ENCODE measurements at regions not wholly inside any gene's neighbourhood (a gene's known extent, or its start where the extent isn't known, plus 50 kb on each side); places are given as distances from the start of the nearest gene placed in this dataset.

- in situ Hi-C loops (cut with HindIII; ENCODE audit: extremely low pct_ligation_motif_present, low pct_unique_long_range_greater_than_20kb) = no loop called here
- TF ChIP-seq RARA (CRISPR knock-in tag; IDR thresholded peaks at IDR 0.05) (no peak), CBFB (CRISPR knock-in tag; IDR thresholded peaks at IDR 0.05) (no peak), SNAPC5 (CRISPR knock-in tag; IDR thresholded peaks at IDR 0.05; ENCODE audit: borderline replicate concordance) (no peak), ZSCAN29 (CRISPR knock-in tag; conservative IDR thresholded peaks at IDR 0.05) (no peak), SOX13 (IDR thresholded peaks at IDR 0.05) (no peak), SOX13 (CRISPR knock-in tag; conservative IDR thresholded peaks at IDR 0.05 in 1 of 2, IDR thresholded peaks at IDR 0.05 in 1 of 2) (no peak), ZNF451 (CRISPR knock-in tag; IDR thresholded peaks at IDR 0.05) (no peak), ZFP62 (CRISPR knock-in tag; IDR thresholded peaks at IDR 0.05) (no peak), TFDP2 (CRISPR knock-in tag; IDR thresholded peaks at IDR 0.05) (no peak), ZSCAN20 (CRISPR knock-in tag; IDR thresholded peaks at IDR 0.05; ENCODE audit: borderline replicate concordance) (no peak), CERS6 (CRISPR knock-in tag; IDR thresholded peaks at IDR 0.05) (no peak), ESRRA (CRISPR knock-in tag; IDR thresholded peaks at IDR 0.05; ENCODE audit: low read depth) (no peak), PRMT3 (CRISPR knock-in tag; IDR thresholded peaks at IDR 0.05; ENCODE audit: borderline replicate concordance, low read depth) (no peak), CREBL2 (CRISPR knock-in tag; IDR thresholded peaks at IDR 0.05; ENCODE audit: borderline replicate concordance) (no peak), TBX3 (IDR thresholded peaks at IDR 0.05; ENCODE audit: borderline replicate concordance) (no peak)
- H3K36me3 ChIP-seq (replicated peaks in 1 of 2; ENCODE audit: control insufficient read depth in 1 of 2, insufficient read depth in 2 of 2, low read length in 2 of 2) = no peaks in the 10 kb centered on the region
- POLR2A ChIA-PET = no interaction called here
- H2AFZ ChIP-seq (ENCODE audit: low read length) = no peak overlapping the region
- ATAC-seq (no peak), DNase-seq (ENCODE audit: low spot score) (no peak), FAIRE-seq (no peak)
- H3K9ac ChIP-seq (ENCODE audit: insufficient read depth, low read depth, low read length) = no peak overlapping the region
- CTCF ChIA-PET (ENCODE audit: low intra/inter-chr PET ratio, low total read pairs) = no interaction called here
- H3K4me1 ChIP-seq (ENCODE audit: insufficient read depth, low read length) = no peaks in the 10 kb centered on the region
- H3K9me3 ChIP-seq (ENCODE audit: low read length) = peaks cover 73% of the 10 kb centered on the region
- no peak overlapping the region for H3K4me3 ChIP-seq (replicated peaks in 1 of 3; ENCODE audit: insufficient read depth in 1 of 3, low read depth in 2 of 3, low read length in 3 of 3)
- no TSS peak for BruUV-seq (replicated peaks)
- 0% methylated on average over 1 of the region's 3 CpGs for WGBS (ENCODE audit: low lambda C conversion rate)
- H4K20me1 ChIP-seq (ENCODE audit: insufficient read depth, low read length) = no peaks in the 10 kb centered on the region
- no peaks in the 10 kb centered on the region; a peak in 1 of 5 replicates for H3K27me3 ChIP-seq (ENCODE audit: control insufficient read depth in 1 of 2, insufficient read depth in 2 of 2, low read length in 2 of 2)
- intact Hi-C loops (cut with micrococcal nuclease; ENCODE audit: unreplicated experiment) = no loop called here
- no peak overlapping the region for H3K4me2 ChIP-seq (ENCODE audit: low read depth, low read length)
- H3K27ac ChIP-seq (ENCODE audit: extremely low read length, insufficient read depth, low read length) = no peak overlapping the region
- H3K79me2 ChIP-seq (ENCODE audit: insufficient read depth, low read length) = no peaks in the 10 kb centered on the region
Measured at GRCh38 chr5:8912106-8912505, 633.8 kb downstream of the SEMA5A start.
